ENCODE measurements at regions not wholly inside any gene's neighbourhood (a gene's known extent, or its start where the extent isn't known, plus 50 kb on each side); places are given as distances from the start of the nearest gene placed in this dataset.

DNA sequence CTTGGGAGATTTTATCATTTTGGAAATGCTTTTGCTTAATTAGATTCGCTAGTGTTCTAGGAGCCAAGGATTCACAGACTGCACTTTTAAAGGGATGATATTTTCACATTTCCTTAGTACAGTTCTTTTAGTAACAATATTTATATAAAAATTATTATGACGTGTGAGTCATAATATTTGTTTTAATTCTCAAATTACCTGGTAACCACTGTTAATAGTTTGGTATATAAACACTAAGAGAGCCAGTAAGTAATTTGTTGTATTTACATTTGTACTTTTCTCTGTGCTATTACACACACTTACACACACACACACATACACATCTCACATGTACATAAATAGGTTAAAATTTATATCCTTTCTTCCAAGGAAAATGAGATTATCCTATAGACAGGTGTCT lies 58.8 kb upstream of the RAD23B start:
- no peak overlapping the region for H3K27ac Mint-ChIP-seq
- no peak overlapping the region for H3K4me3 Mint-ChIP-seq
- no peaks in the 10 kb centered on the region for H3K36me3 Mint-ChIP-seq
- no peaks in the 10 kb centered on the region for H3K4me1 Mint-ChIP-seq
- no peaks in the 10 kb centered on the region for H3K9me3 Mint-ChIP-seq
- no peak for DNase-seq (ENCODE audit: low spot score in 2 of 2)
- no peak for ATAC-seq

DNA sequence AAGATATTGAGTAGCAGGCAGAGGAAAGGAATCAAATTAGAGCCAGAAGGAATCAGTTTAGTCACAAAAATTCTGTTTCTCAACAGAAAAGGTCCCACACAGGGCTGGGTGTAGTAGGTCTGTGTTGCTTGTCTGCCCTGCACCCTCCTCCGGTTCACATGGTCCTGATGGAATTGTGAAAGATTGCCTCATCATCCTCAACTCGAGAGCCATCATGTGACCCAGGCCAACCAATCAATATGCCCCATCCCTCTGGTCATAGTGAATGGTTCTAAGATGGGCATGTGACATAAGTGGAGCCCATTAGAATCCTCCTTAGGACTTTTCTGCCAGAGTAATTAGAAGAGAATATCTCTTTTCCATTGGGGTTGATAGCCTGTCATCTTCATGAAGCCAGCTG lies 56.7 kb upstream of the RAD23B start:
- Mint-ChIP-seq H3K27ac (no peak overlapping the region), H3K9me3 (no peaks in the 10 kb centered on the region), H3K36me3 (no peaks in the 10 kb centered on the region), H3K4me3 (no peak overlapping the region), H3K4me1 (no peaks in the 10 kb centered on the region)
- no peak for ATAC-seq
- no peak for DNase-seq (ENCODE audit: low spot score in 2 of 2)

DNA sequence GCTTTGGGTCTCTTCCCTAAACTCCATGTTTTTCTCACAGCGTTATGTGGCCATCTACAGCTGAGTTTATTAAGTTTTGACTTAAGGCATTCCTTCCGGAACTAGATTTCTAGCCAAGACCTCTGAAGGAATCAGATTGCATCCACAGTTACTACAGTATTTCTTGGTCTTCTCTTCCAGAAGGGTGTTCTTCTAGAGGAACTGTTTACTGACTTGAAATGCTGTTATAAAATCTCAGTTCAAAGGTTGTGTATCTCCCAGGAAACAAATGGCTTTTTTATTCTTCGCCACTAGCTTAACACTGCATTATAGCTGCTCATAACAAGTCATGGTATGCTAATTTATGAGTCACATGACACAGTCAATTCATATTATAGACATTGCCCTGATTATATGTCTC lies 55.3 kb upstream of the RAD23B start:
- ATAC-seq, result no peak
- Mint-ChIP-seq H3K27ac (no peak overlapping the region), H3K9me3 (no peaks in the 10 kb centered on the region), H3K4me1 (no peaks in the 10 kb centered on the region), H3K36me3 (no peaks in the 10 kb centered on the region), H3K4me3 (no peak overlapping the region)
- no peak for DNase-seq (ENCODE audit: low spot score in 2 of 2)

DNA sequence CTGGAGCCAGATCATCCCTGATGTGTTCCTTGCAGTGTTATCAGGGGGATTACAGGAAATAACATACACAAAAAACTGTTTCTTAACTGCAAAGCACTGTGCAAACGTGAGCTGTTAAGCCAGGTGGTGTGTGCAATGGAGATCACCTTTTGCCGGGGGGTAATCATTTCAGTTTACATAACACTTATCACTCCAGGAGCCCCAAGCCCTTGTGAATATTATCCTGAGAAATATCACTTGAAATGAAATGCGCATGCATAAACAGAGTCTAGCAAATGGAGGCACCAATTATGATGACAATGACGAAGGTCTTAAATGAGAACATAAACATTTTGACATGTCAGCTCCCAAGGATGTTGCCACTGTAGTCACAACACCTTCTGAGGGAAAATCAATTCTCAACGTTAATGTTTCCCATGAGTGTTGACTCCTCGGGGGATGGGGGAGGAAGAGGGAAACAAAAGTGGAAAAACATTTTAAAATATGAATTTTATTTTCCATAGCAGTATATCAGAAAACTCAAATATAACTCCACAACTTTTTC lies 54.5 kb upstream of the RAD23B start:
- DNase-seq (ENCODE audit: low spot score in 2 of 2), result peak in 1 of 2 donors; percentile 12
- H3K4me3 Mint-ChIP-seq, result no peak overlapping the region
- no peaks in the 10 kb centered on the region for H3K9me3 Mint-ChIP-seq

GRCh38 chr9:107229241-107229741 lies 53.8 kb upstream of the RAD23B start:
- Mint-ChIP-seq H3K4me3 (no peak overlapping the region), H3K36me3 (no peaks in the 10 kb centered on the region), H3K27ac (no peak overlapping the region), H3K4me1 (no peaks in the 10 kb centered on the region), H3K9me3 (no peaks in the 10 kb centered on the region)
- DNase-seq (ENCODE audit: low spot score in 2 of 2), result no peak
- ATAC-seq, result no peak

More for the DNA sequence above, 54.5 kb upstream of the RAD23B start:
- no peak overlapping the region for H3K27ac Mint-ChIP-seq
- no peaks in the 10 kb centered on the region for H3K4me1 Mint-ChIP-seq
- H3K36me3 Mint-ChIP-seq, result no peaks in the 10 kb centered on the region
- ATAC-seq, result no peak
